GM21723 (cell line): ENCODE measurements at regions not wholly inside any gene's neighbourhood (a gene's known extent, or its start where the extent isn't known, plus 50 kb on each side); places are given as distances from the start of the nearest gene placed in this dataset.
"Not testable (repeated sequence)": the region's sequence is repeated elsewhere in the genome, so short reads cannot be mapped to it uniquely, and the experiment has no call there.

ENCODE experiments used
- ATAC-seq: cut with Tn5 transposase; IDR thresholded peaks from one replicate; pipeline ENCODE4 v1.9.1; 2021; ENCODE audit warnings: mild to moderate bottlenecking, moderate library complexity; ENCODE audit not compliant: unreplicated experiment

DNA sequence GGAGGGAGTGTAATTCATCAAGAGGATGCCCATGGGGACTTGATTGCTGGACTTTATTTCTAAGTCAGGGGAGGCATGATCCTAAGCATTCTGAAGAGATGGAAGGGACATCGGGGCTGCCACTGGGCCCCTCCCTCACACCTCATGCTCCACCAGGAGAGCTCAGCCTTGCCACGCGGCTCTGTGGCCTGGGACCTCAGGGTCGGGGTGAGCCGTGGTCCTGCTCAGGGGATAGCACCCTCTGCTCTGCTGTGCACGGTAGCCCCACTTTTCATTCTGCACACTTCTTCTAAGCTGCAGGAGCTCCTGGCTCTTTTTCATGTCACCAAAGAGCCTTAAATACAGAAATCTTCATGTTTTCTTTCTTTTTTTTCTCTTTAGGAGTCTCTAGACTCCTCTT lies 75.5 kb upstream of the DPP6 start:
- ATAC-seq, result not testable (repeated sequence)

- ATAC-seq, result not testable (repeated sequence)
Observed at GRCh38 chr7:153983186-153983585, 69.0 kb upstream of the DPP6 start.

DNA sequence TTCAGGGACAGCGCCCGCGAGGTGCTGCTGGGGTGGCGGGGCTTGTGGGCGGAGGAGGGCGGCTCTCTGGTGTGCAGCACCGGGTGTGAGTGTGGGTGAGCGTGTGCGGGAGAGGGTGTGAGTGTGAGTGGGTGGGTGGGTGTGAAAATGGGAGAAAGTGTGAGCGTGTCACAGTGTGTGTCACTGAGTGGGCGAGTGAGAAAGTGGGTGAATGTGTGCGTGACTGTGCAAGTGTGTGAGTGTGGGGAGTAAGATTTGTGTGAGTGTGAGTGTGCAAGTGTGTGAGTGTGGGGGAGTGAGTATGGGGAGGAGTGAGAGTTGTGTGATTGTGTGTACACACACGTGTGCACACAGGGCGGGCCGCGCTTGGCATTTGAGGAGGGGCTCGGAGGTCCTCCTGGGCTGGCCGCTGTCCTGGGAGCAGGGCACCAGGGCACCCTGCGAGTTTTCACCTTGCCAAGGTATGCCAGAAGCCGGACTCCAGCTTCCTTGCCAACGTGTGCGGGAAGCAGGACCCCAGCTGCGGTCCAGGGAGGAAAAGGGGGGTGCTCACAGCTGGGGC lies 63.1 kb upstream of the DPP6 start:
- ATAC-seq, result not testable (repeated sequence)

DNA sequence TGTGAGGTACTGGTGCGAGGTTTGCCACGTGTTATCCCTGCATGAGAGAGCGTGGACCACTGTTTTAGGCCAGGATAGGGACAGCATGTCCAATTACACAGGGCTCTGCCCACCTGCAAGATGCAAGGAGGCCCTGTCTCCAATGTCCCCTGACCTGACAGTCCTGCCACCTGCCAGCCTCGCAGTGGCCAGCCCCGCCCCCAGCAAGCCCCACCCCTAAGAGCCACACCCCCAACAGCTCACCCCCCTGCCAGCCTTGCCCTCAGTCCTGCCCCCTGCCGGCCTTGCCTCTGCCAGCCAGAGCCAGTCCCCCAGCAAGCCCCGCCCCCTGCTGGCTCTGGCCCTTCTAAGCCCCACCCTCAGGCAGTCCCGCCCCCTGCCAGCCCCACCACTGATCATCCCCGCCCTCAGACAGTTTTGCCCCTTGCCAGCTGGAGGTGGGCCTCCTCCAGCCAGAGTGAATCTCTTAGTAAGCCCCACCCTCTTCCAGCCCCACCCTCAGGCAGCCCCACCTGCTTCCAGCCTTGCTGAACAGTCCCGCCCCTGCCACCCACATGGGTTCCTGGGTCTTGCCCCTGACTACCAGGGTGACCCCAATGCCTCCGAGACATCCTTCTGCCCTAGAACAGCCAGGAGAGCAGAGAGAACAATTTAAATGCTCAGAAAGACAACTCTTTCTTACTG lies 62.3 kb upstream of the DPP6 start:
- not testable (repeated sequence) for ATAC-seq

DNA sequence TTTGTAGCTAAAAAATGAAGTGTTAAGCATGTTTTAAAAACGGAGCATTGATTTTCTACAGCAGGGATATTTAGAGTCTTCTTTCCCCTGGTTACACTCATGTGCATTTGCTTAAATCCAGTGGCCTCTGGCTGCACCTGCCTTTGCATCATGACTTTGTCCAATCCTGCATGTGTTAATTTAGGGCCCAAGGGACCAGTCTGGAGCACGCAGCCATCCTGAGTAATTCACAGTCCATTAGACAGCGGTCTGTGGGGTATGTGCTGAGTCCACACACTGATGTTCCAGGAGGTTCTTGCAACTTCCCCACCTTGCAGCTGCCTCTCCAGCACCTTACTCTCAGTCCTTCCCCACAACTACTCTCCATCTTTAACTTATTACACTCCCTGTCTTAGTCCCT lies 60.7 kb upstream of the DPP6 start:
- ATAC-seq, result not testable (repeated sequence)

GRCh38 chr7:153993402-153993801 lies 58.8 kb upstream of the DPP6 start:
- not testable (repeated sequence) for ATAC-seq

DNA sequence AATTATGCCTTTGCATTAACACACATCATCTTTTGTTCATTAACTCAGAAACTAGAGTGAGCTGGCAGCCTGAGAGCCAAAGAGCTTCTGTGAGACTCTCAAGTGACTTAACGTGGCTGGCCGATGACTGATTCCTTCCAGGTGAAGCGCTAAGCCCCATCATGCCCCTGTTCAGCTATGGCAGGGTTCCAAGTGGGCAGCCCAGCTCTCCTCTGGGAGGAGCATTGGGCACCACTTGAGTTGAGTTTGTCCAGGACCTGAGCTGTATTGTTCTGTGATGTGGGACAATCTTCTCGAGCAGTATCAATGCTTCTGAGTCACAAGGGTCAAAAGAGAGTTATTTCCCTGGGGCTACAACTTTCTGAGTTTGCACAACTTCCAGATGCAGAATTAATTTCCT lies 53.3 kb upstream of the DPP6 start:
- not testable (repeated sequence) for ATAC-seq
